ENCODE measurements at regions not wholly inside any gene's neighbourhood (a gene's known extent, or its start where the extent isn't known, plus 50 kb on each side); places are given as distances from the start of the nearest gene placed in this dataset.

- H3K36me3 ChIP-seq, result no peaks in the 10 kb centered on the region
- DNase-seq (ENCODE audit: low spot score), result no peak
- TF ChIP-seq CTCF (IDR thresholded peaks at IDR 0.05), result no peak
- no peak for ATAC-seq (ENCODE audit: insufficient number of reproducible peaks, low FRiP score, low read depth)
- no peak overlapping the region for H3K4me3 ChIP-seq
- no peak overlapping the region for H3K27ac ChIP-seq
- H3K4me1 ChIP-seq (ENCODE audit: control insufficient read depth in 1 of 2, low read depth in 2 of 2), result peaks cover 0 to 7% of the 10 kb centered on the region in 2 donors
- no peaks in the 10 kb centered on the region for H3K9me3 ChIP-seq
- H3K27me3 ChIP-seq (replicated peaks; ENCODE audit: insufficient read depth), result no peaks in the 10 kb centered on the region
These were observed 165.6 kb upstream of the FSTL4 start for GRCh38 chr5:133777951-133778350.

GRCh38 chr5:133775584-133776304, 163.4 kb upstream of the FSTL4 start:
- peaks cover 0 to 4% of the 10 kb centered on the region in 2 donors for H3K4me1 ChIP-seq (ENCODE audit: control insufficient read depth in 1 of 2, low read depth in 2 of 2)
- TF ChIP-seq CTCF (IDR thresholded peaks at IDR 0.05), result no peak
- H3K36me3 ChIP-seq, result no peaks in the 10 kb centered on the region
- H3K4me3 ChIP-seq, result no peak overlapping the region
- H3K9me3 ChIP-seq, result no peaks in the 10 kb centered on the region
- no peaks in the 10 kb centered on the region for H3K27me3 ChIP-seq (replicated peaks; ENCODE audit: insufficient read depth)
- no peak overlapping the region for H3K27ac ChIP-seq
- ATAC-seq (ENCODE audit: insufficient number of reproducible peaks, low FRiP score, low read depth) (no peak), DNase-seq (ENCODE audit: low spot score) (no peak)

- Histone ChIP-seq H3K4me3 (no peak overlapping the region), H3K9me3 (no peaks in the 10 kb centered on the region), H3K36me3 (no peaks in the 10 kb centered on the region), H3K27me3 (replicated peaks; ENCODE audit: insufficient read depth) (no peaks in the 10 kb centered on the region), H3K27ac (no peak overlapping the region), H3K4me1 (ENCODE audit: control insufficient read depth in 1 of 2, low read depth in 2 of 2) (no peaks in the 10 kb centered on the region)
- no peak for TF ChIP-seq CTCF (IDR thresholded peaks at IDR 0.05)
- ATAC-seq (ENCODE audit: insufficient number of reproducible peaks, low FRiP score, low read depth) (no peak), DNase-seq (ENCODE audit: low spot score) (no peak)
These were observed 161.2 kb upstream of the FSTL4 start for GRCh38 chr5:133773247-133774202.

GRCh38 chr5:133769842-133770241, 157.5 kb upstream of the FSTL4 start:
- no peak for DNase-seq (ENCODE audit: low spot score)

More at GRCh38 chr5:133769842-133770241, 157.5 kb upstream of the FSTL4 start:
- Histone ChIP-seq H3K27ac (no peak overlapping the region), H3K27me3 (replicated peaks; ENCODE audit: insufficient read depth) (no peaks in the 10 kb centered on the region), H3K36me3 (no peaks in the 10 kb centered on the region), H3K4me1 (ENCODE audit: control insufficient read depth in 1 of 2, low read depth in 2 of 2) (peaks cover 0 to 5% of the 10 kb centered on the region in 2 donors), H3K4me3 (no peak overlapping the region), H3K9me3 (no peaks in the 10 kb centered on the region)
- TF ChIP-seq CTCF (IDR thresholded peaks at IDR 0.05), result no peak
- no peak for ATAC-seq (ENCODE audit: insufficient number of reproducible peaks, low FRiP score, low read depth)

Measured in thoracic aorta (tissue), 2 donors.